ENCODE measurements at regions not wholly inside any gene's neighbourhood (a gene's known extent, or its start where the extent isn't known, plus 50 kb on each side); places are given as distances from the start of the nearest gene placed in this dataset.

GRCh38 chr16:79868841-79869240 lies 268.3 kb upstream of the MAF start:
- DNase-seq (no peak), ATAC-seq (no peak)
- H3K27ac ChIP-seq, result no peak overlapping the region
- H3K36me3 ChIP-seq, result no peaks in the 10 kb centered on the region
- no peaks in the 10 kb centered on the region for H3K27me3 ChIP-seq
- intact Hi-C loops (cut with DNase I), result no loop called here
- no peak for TF ChIP-seq CTCF (IDR thresholded peaks at IDR 0.05)
- no peak for TF ChIP-seq POLR2A (IDR thresholded peaks at IDR 0.05)
- H3K4me3 ChIP-seq, result no peak overlapping the region
- WGBS, 4 donors, result 94 to 98% (median 95%) methylated on average over 2 of the region's 2 CpGs
- no peaks in the 10 kb centered on the region for H3K9me3 ChIP-seq
- H3K4me1 ChIP-seq, result no peaks in the 10 kb centered on the region

- WGBS, 4 donors, result 83 to 89% (median 86%) methylated on average over 4 of the region's 4 CpGs
- no peak for ATAC-seq
- no peaks in the 10 kb centered on the region for H3K4me1 ChIP-seq
- H3K9me3 ChIP-seq, result no peaks in the 10 kb centered on the region
- no peak overlapping the region for H3K4me3 ChIP-seq
- intact Hi-C loops (cut with DNase I), result no loop called here
- TF ChIP-seq CTCF (IDR thresholded peaks at IDR 0.05) (no peak), POLR2A (IDR thresholded peaks at IDR 0.05) (no peak)
- H3K36me3 ChIP-seq, result no peaks in the 10 kb centered on the region
- no peak for DNase-seq
- no peak overlapping the region for H3K27ac ChIP-seq
- no peaks in the 10 kb centered on the region for H3K27me3 ChIP-seq
Measured at GRCh38 chr16:79867425-79867997, 267.0 kb upstream of the MAF start.

- Histone ChIP-seq H3K27me3 (no peaks in the 10 kb centered on the region), H3K4me1 (no peaks in the 10 kb centered on the region), H3K4me3 (no peak overlapping the region), H3K27ac (no peak overlapping the region), H3K36me3 (no peaks in the 10 kb centered on the region), H3K9me3 (no peaks in the 10 kb centered on the region)
- WGBS, 4 donors, result 81 to 85% (median 84%) methylated on average over 6 of the region's 6 CpGs
- intact Hi-C loops (cut with DNase I), result no loop called here
- TF ChIP-seq POLR2A (IDR thresholded peaks at IDR 0.05), result no peak
- no peak for TF ChIP-seq CTCF (IDR thresholded peaks at IDR 0.05)
- DNase-seq, result no peak
- no peak for ATAC-seq
Measured at GRCh38 chr16:79865918-79866317, 265.4 kb upstream of the MAF start.

GRCh38 chr16:79864781-79865391 lies 264.3 kb upstream of the MAF start:
- ATAC-seq (no peak), DNase-seq (no peak)
- Histone ChIP-seq H3K4me3 (no peak overlapping the region), H3K36me3 (no peaks in the 10 kb centered on the region), H3K27me3 (no peaks in the 10 kb centered on the region), H3K9me3 (no peaks in the 10 kb centered on the region), H3K4me1 (no peaks in the 10 kb centered on the region), H3K27ac (no peak overlapping the region)
- intact Hi-C loops (cut with DNase I), result no loop called here
- TF ChIP-seq POLR2A (IDR thresholded peaks at IDR 0.05) (no peak), CTCF (IDR thresholded peaks at IDR 0.05) (no peak)
- WGBS, 4 donors, result 70 to 82% (median 79%) methylated on average over 7 of the region's 7 CpGs
